PC-9 (cell line): ENCODE measurements at regions not wholly inside any gene's neighbourhood (a gene's known extent, or its start where the extent isn't known, plus 50 kb on each side); places are given as distances from the start of the nearest gene placed in this dataset.

Experiments used
- EZH2 ChIP-seq: fragments of 200-600 bp; sonication (generic); IDR thresholded peaks from 2 replicates; pipeline ENCODE4 v1.8.0; 2017; ENCODE audit warnings: antibody characterized with exemption, low read depth
- TF ChIP-seq, protein P1 (sequence below): fragments of 200-600 bp; sonication (generic); conservative IDR thresholded peaks from 2 replicates; pipeline ENCODE4 v1.6.1; 2017; ENCODE audit warnings: mixed run types, antibody characterized with exemption, mild to moderate bottlenecking, moderate library complexity

DNA sequence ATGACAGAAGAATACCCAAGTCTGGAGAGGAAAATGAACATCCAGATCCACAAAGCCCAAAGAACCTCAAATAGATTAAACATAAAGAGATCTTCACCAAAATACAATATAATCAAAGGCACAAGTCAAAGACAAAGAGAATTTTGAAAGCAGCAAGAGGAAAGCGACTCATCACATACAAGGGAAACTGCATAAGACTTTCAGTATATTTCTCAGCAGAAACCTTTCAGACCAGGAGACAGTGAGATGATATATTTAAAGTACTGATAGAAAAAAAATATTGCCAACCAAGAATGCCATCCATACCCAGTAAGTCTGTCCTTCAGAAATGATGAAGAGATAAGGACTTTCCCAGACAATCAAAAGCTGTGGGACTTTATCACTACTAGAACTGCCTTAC is 81.5 kb upstream of the GALNT17 start:
- TF ChIP-seq EZH2: no peak
- TF ChIP-seq, protein P1, sequence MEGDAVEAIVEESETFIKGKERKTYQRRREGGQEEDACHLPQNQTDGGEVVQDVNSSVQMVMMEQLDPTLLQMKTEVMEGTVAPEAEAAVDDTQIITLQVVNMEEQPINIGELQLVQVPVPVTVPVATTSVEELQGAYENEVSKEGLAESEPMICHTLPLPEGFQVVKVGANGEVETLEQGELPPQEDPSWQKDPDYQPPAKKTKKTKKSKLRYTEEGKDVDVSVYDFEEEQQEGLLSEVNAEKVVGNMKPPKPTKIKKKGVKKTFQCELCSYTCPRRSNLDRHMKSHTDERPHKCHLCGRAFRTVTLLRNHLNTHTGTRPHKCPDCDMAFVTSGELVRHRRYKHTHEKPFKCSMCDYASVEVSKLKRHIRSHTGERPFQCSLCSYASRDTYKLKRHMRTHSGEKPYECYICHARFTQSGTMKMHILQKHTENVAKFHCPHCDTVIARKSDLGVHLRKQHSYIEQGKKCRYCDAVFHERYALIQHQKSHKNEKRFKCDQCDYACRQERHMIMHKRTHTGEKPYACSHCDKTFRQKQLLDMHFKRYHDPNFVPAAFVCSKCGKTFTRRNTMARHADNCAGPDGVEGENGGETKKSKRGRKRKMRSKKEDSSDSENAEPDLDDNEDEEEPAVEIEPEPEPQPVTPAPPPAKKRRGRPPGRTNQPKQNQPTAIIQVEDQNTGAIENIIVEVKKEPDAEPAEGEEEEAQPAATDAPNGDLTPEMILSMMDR: no peak
